Type B pancreatic cell (in vitro differentiated cells): ENCODE measurements at regions not wholly inside any gene's neighbourhood (a gene's known extent, or its start where the extent isn't known, plus 50 kb on each side); places are given as distances from the start of the nearest gene placed in this dataset.

Experiments used
- DNase-seq: peaks from one replicate; pipeline ENCODE4 v3.0.0; 2021; ENCODE audit warnings: mixed read lengths; ENCODE audit not compliant: unreplicated experiment; ENCODE audit errors: extremely low spot score
- H3K27ac Mint-ChIP-seq: 2 replicates; pipeline ENCODE4 v1.8.0; 2021; ENCODE audit warnings: mild to moderate bottlenecking, mixed read lengths
- H3K27me3 Mint-ChIP-seq: 2 replicates; pipeline ENCODE4 v1.8.0; 2021; ENCODE audit warnings: mixed read lengths
- H3K36me3 Mint-ChIP-seq: 2 replicates; pipeline ENCODE4 v1.8.0; 2021; ENCODE audit warnings: mixed read lengths
- H3K4me1 Mint-ChIP-seq: one replicate; pipeline ENCODE4 v1.8.0; 2021; ENCODE audit warnings: mixed read lengths; ENCODE audit not compliant: unreplicated experiment
- H3K4me3 Mint-ChIP-seq: 2 replicates; pipeline ENCODE4 v1.8.0; 2021; ENCODE audit warnings: mild to moderate bottlenecking, mixed read lengths
- H3K9me3 Mint-ChIP-seq: 2 replicates; pipeline ENCODE4 v1.8.0; 2021; ENCODE audit warnings: mixed read lengths
- TF ChIP-seq, protein P1 (sequence below): fragments of 200-600 bp; sonication (generic); conservative IDR thresholded peaks from 2 replicates; pipeline ENCODE4 v1.5.0; 2021; ENCODE audit warnings: antibody characterized with exemption, mild to moderate bottlenecking

DNA sequence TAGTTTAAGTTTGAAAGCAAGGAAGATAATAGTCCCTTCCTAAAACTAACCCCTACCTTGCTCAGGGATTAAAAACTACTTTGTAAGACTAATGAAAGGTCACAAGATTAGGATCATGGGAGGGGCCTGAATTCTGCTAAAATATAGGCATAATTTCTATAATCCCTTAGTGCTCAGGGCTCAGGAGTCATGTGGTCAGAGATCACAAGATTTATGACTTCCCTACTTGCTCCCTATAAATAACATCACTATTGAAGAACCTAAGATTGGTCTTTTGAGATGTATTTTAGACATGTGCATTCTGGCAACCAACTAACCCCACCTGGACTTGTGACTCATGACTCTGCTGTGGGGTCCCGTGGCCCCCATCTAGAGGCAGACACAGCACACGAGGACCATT, 81.1 kb downstream of the STMND1 start:
- Mint-ChIP-seq H3K9me3 (peaks cover 7% of the 10 kb centered on the region), H3K27ac (no peak overlapping the region), H3K36me3 (no peaks in the 10 kb centered on the region), H3K27me3 (no peaks in the 10 kb centered on the region), H3K4me3 (no peak overlapping the region), H3K4me1 (no peaks in the 10 kb centered on the region)
- TF ChIP-seq, protein P1, sequence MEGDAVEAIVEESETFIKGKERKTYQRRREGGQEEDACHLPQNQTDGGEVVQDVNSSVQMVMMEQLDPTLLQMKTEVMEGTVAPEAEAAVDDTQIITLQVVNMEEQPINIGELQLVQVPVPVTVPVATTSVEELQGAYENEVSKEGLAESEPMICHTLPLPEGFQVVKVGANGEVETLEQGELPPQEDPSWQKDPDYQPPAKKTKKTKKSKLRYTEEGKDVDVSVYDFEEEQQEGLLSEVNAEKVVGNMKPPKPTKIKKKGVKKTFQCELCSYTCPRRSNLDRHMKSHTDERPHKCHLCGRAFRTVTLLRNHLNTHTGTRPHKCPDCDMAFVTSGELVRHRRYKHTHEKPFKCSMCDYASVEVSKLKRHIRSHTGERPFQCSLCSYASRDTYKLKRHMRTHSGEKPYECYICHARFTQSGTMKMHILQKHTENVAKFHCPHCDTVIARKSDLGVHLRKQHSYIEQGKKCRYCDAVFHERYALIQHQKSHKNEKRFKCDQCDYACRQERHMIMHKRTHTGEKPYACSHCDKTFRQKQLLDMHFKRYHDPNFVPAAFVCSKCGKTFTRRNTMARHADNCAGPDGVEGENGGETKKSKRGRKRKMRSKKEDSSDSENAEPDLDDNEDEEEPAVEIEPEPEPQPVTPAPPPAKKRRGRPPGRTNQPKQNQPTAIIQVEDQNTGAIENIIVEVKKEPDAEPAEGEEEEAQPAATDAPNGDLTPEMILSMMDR = no peak
- no peak for DNase-seq

DNA sequence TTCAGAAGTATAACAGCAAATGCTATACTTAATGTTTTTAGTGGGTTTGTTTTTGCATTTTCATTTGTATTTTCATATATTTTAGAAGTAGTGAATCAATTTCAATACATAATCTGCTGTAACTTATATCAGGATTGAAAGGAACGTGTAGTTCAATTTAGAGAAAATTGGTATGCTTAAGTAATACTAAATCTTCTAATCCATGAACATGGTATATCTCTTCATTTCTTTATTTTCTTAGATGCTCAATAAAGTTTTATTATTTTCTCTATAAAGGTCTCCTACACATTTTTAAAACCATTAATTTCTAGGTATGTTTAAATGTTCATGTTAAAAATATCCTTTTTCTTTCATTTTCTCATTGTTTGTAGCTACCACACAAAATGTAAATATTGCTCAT, 85.1 kb downstream of the STMND1 start:
- H3K27me3 Mint-ChIP-seq = peaks cover 8% of the 10 kb centered on the region
- no peaks in the 10 kb centered on the region for H3K4me1 Mint-ChIP-seq
- no peak overlapping the region for H3K4me3 Mint-ChIP-seq
- peaks cover 6% of the 10 kb centered on the region for H3K9me3 Mint-ChIP-seq
- no peak for DNase-seq
- H3K36me3 Mint-ChIP-seq = no peaks in the 10 kb centered on the region
- no peak overlapping the region for H3K27ac Mint-ChIP-seq
- TF ChIP-seq, protein P1 = no peak

DNA sequence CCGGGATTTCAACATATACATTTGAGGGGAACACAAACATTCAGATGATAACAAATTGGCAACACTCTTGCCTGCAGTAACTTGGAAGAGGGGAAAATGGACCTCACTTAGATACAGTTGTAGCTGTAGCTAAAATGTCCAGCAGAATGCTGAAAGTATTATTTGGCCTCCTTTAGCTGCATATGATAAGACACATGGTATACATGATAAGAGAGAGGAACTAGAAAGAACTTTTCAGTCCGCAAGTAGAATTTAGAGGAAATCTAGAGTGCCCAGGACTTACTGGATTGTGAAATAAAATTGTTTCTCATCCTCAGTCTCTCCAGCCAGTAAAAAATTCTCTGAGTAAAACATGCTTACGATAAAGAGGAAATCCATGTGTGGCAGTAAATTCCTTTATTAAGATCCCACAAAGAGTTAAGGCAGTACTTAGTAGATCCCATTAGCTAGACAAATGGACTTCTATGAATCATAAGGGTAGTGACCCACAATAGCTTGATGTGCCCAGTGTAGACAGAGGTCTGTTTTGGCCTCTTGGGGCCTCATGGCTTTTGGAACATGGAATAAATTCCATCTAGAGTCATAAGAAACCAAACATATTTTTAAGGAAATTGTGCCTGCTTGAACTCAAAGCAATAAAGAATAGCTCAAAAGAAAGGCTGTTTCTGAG, 87.9 kb upstream of the RBM24 start:
- DNase-seq = no peak
- Mint-ChIP-seq H3K4me1 (no peaks in the 10 kb centered on the region), H3K9me3 (peaks cover 6% of the 10 kb centered on the region), H3K27ac (no peak overlapping the region), H3K4me3 (no peak overlapping the region), H3K27me3 (peaks cover 8% of the 10 kb centered on the region), H3K36me3 (no peaks in the 10 kb centered on the region)
- TF ChIP-seq, protein P1 = no peak

DNA sequence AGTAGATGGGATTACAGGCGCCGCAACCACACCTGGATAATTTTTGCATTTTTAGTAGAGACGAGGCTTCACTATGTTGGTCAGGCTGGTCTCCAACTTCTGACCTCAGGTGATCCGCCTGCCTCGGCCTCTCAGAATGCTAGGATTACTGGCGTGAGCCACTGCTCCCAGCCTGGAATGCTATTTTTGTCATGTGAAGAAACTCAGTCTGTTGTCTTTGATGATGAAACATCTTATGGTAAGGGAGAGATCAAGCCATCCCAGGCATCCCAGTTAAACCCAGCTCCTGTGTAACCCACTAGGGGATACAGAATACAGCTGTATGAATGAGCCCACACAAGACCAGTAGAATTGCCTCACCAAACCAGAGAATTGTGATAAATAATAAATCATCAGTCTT, 83.6 kb upstream of the RBM24 start:
- Mint-ChIP-seq H3K4me1 (peaks cover 4% of the 10 kb centered on the region), H3K4me3 (no peak overlapping the region), H3K36me3 (no peaks in the 10 kb centered on the region), H3K27ac (no peak overlapping the region), H3K27me3 (peaks cover 3% of the 10 kb centered on the region), H3K9me3 (no peaks in the 10 kb centered on the region)
- TF ChIP-seq, protein P1 = no peak
- no peak for DNase-seq

DNA sequence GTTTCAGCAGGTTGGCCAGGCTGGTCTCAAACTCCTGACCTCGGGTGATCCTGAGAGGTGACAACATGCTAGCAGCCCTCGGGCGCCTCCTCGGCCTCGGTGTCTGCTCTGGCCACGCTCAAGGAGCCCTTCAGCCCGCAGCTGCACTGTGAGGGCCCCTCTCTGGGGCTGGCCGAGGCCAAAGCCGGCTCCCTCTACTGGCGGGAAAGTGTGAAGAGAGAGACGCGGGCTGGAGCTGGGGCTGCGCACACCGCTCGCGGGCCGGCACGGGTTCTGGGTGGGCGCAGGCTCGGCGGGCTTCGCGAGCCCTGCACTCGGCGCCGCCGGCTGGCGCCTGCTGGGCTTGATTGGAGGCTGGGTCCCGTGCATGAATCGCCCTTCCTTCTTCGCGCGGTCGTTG, 80.8 kb upstream of the RBM24 start:
- DNase-seq = no peak
- H3K27me3 Mint-ChIP-seq = peaks cover 3% of the 10 kb centered on the region
- peaks cover 7% of the 10 kb centered on the region for H3K9me3 Mint-ChIP-seq
- peaks cover 6% of the 10 kb centered on the region for H3K4me1 Mint-ChIP-seq
- TF ChIP-seq, protein P1 = peak; percentile 57
- H3K36me3 Mint-ChIP-seq = no peaks in the 10 kb centered on the region
- H3K27ac Mint-ChIP-seq = no peak overlapping the region
- H3K4me3 Mint-ChIP-seq = no peak overlapping the region
